ENCODE measurements at regions not wholly inside any gene's neighbourhood (a gene's known extent, or its start where the extent isn't known, plus 50 kb on each side); places are given as distances from the start of the nearest gene placed in this dataset.
"Not testable (repeated sequence)": the region's sequence is repeated elsewhere in the genome, so short reads cannot be mapped to it uniquely, and the experiment has no call there.

- H3K4me3 ChIP-seq, result no peak overlapping the region
- H3K36me3 ChIP-seq, result no peaks in the 10 kb centered on the region
- TF ChIP-seq EP300 (IDR thresholded peaks at IDR 0.05), result no peak
- TF ChIP-seq POLR2A (IDR thresholded peaks at IDR 0.05), result no peak
- no peak for TF ChIP-seq CTCF (IDR thresholded peaks at IDR 0.05)
- TF ChIP-seq POLR2AphosphoS5 (IDR thresholded peaks at IDR 0.05), result no peak
- H3K27ac ChIP-seq, result no peak overlapping the region
- H3K9me3 ChIP-seq, result no peaks in the 10 kb centered on the region
- H3K4me1 ChIP-seq, result peaks cover 9% of the 10 kb centered on the region
- WGBS, result 100% methylated on average over 1 of the region's 1 CpG
- DNase-seq (ENCODE audit: low spot score in 2 of 2), result no peak
- H3K27me3 ChIP-seq, result no peaks in the 10 kb centered on the region
These were observed 111.2 kb upstream of the SETBP1 start for GRCh38 chr18:44569391-44570055.

GRCh38 chr18:44579028-44579702, 101.5 kb upstream of the SETBP1 start:
- TF ChIP-seq CTCF (IDR thresholded peaks at IDR 0.05), result peak; percentile 10 to 40
- TF ChIP-seq POLR2A (IDR thresholded peaks at IDR 0.05), result no peak
- no peak for TF ChIP-seq EP300 (IDR thresholded peaks at IDR 0.05)
- TF ChIP-seq POLR2AphosphoS5 (IDR thresholded peaks at IDR 0.05), result no peak
- Histone ChIP-seq H3K4me1 (no peaks in the 10 kb centered on the region), H3K9me3 (no peaks in the 10 kb centered on the region), H3K36me3 (no peaks in the 10 kb centered on the region), H3K4me3 (no peak overlapping the region), H3K27ac (no peak overlapping the region), H3K27me3 (no peaks in the 10 kb centered on the region)
- no peak for DNase-seq (ENCODE audit: low spot score in 2 of 2)
- WGBS, result 77% methylated on average over 9 of the region's 9 CpGs

GRCh38 chr18:44579745-44580144, 100.9 kb upstream of the SETBP1 start:
- WGBS, result 85% methylated on average over 7 of the region's 7 CpGs
- no peaks in the 10 kb centered on the region for H3K36me3 ChIP-seq
- H3K27ac ChIP-seq, result no peak overlapping the region
- TF ChIP-seq EP300 (IDR thresholded peaks at IDR 0.05) (no peak), POLR2AphosphoS5 (IDR thresholded peaks at IDR 0.05) (no peak), POLR2A (IDR thresholded peaks at IDR 0.05) (no peak), CTCF (IDR thresholded peaks at IDR 0.05) (no peak)
- no peak overlapping the region for H3K4me3 ChIP-seq
- no peak for DNase-seq (ENCODE audit: low spot score in 2 of 2)
- H3K4me1 ChIP-seq, result no peaks in the 10 kb centered on the region
- no peaks in the 10 kb centered on the region for H3K9me3 ChIP-seq
- H3K27me3 ChIP-seq, result no peaks in the 10 kb centered on the region

GRCh38 chr18:44580159-44580558, 100.5 kb upstream of the SETBP1 start:
- H3K27me3 ChIP-seq, result no peaks in the 10 kb centered on the region
- DNase-seq (ENCODE audit: low spot score in 2 of 2), result no peak
- H3K4me3 ChIP-seq, result no peak overlapping the region
- H3K27ac ChIP-seq, result no peak overlapping the region
- TF ChIP-seq POLR2AphosphoS5 (IDR thresholded peaks at IDR 0.05), result no peak
- no peaks in the 10 kb centered on the region for H3K36me3 ChIP-seq
- 54% methylated on average over 2 of the region's 2 CpGs for WGBS
- no peaks in the 10 kb centered on the region for H3K4me1 ChIP-seq
- no peaks in the 10 kb centered on the region for H3K9me3 ChIP-seq

GRCh38 chr18:44580782-44581181, 99.9 kb upstream of the SETBP1 start:
- H3K4me3 ChIP-seq; DNase-seq (ENCODE audit: low spot score in 2 of 2); H3K9me3 ChIP-seq; H3K27ac ChIP-seq; H3K27me3 ChIP-seq; H3K4me1 ChIP-seq; H3K36me3 ChIP-seq: not testable (repeated sequence)
- WGBS, result 100% methylated on average over 15 of the region's 28 CpGs

- Histone ChIP-seq H3K4me1 (no peaks in the 10 kb centered on the region), H3K27me3 (no peaks in the 10 kb centered on the region), H3K4me3 (no peak overlapping the region), H3K36me3 (no peaks in the 10 kb centered on the region), H3K27ac (no peak overlapping the region), H3K9me3 (no peaks in the 10 kb centered on the region)
- TF ChIP-seq CTCF (IDR thresholded peaks at IDR 0.05) (no peak), POLR2AphosphoS5 (IDR thresholded peaks at IDR 0.05) (no peak), POLR2A (IDR thresholded peaks at IDR 0.05) (no peak), EP300 (IDR thresholded peaks at IDR 0.05) (no peak)
- DNase-seq (ENCODE audit: low spot score in 2 of 2), result no peak
These were observed 98.2 kb upstream of the SETBP1 start for GRCh38 chr18:44582456-44582855.

All from suprapubic skin (tissue), 4 donors.